A549 (cell line): ENCODE measurements at regions not wholly inside any gene's neighbourhood (a gene's known extent, or its start where the extent isn't known, plus 50 kb on each side); places are given as distances from the start of the nearest gene placed in this dataset.

Experiments
- ATAC-seq, 2 experiments: fragments of 200-7000 bp in 1 of 2; fragments of >200 bp in 1 of 2; cut with Nextera tagmentation in 1 of 2; cut with Tn5 transposase in 1 of 2; 3 replicates each; pipeline versions ENCODE4 v1.8.0 to v1.9.1; 2018 to 2020; ENCODE audit warnings: mild to moderate bottlenecking in 1 of 2, moderate library complexity in 1 of 2
- CTCF ChIA-PET: fragments of 300-600 bp; sonication (Branson Sonifier 250); formaldehyde crosslinking; extraction: SDS; loops from one replicate; lab custom pipeline; 2021; ENCODE audit warnings: antibody characterized with exemption, inconsistent platforms; lab: Yijun Ruan, JAX
- POLR2A ChIA-PET: fragments of 350-600 bp; formaldehyde crosslinking; extraction: SDS; loops from one replicate; lab custom pipeline; 2021; ENCODE audit warnings: antibody characterized with exemption, inconsistent platforms; lab: Yijun Ruan, JAX
- DNase-seq, 2 experiments: peaks; one replicate each; pipeline versions ENCODE4 v3.0.0 to v3.0.0-alpha.2; 2011 to 2016; ENCODE audit warnings: low read depth in 1 of 2, low spot score in 1 of 2
- FAIRE-seq: peaks from 2 replicates; lab custom pipeline; 2011; peaks lifted over from hg19 to GRCh38; lab: Jason Lieb, UNC
- H3K27ac ChIP-seq, 2 experiments: fragments of >200 bp; sonication (Bioruptor Twin); formaldehyde crosslinking; 3 replicates each; pipeline ENCODE4 v1.5.1; 2016 to 2017
- H3K4me1 ChIP-seq: fragments of >200 bp; sonication (Bioruptor Twin); formaldehyde crosslinking; 3 replicates; pipeline ENCODE4 v1.6.1; 2016
- H3K4me2 ChIP-seq: fragments of >200 bp; sonication (Bioruptor Twin); formaldehyde crosslinking; 3 replicates; pipeline ENCODE4 v1.6.1; 2016
- H3K4me3 ChIP-seq: fragments of >200 bp; sonication (Bioruptor Twin); formaldehyde crosslinking; 3 replicates; pipeline ENCODE4 v1.5.1; 2016
- H3K9me3 ChIP-seq: fragments of >200 bp; sonication (Bioruptor Twin); formaldehyde crosslinking; 3 replicates; pipeline ENCODE4 v1.6.1; 2016
- CBX2 ChIP-seq: fragments of 200-600 bp; sonication (generic); IDR thresholded peaks from 2 replicates; pipeline ENCODE4 v1.6.1; 2016; ENCODE audit warnings: low read depth, mild to moderate bottlenecking, borderline replicate concordance
- CEBPB ChIP-seq, 2 experiments: fragments of >200 bp in 1 of 2; sonication (Bioruptor Twin) in 1 of 2; formaldehyde crosslinking in 1 of 2; IDR thresholded peaks; 2 replicates each; pipeline ENCODE4 v1.6.1; 2012 to 2016
- CHD4 ChIP-seq: fragments of 200-600 bp; sonication (generic); IDR thresholded peaks from 2 replicates; pipeline ENCODE4 v1.6.1; 2016; ENCODE audit warnings: antibody characterized with exemption, mild to moderate bottlenecking, borderline replicate concordance
- EHF ChIP-seq: fragments of 250-450 bp; sonication (Bioruptor Pico); IDR thresholded peaks from 2 replicates; pipeline ENCODE4 v1.5.0; 2020; ENCODE audit warnings: mild to moderate bottlenecking
- EHMT2 ChIP-seq: fragments of 200-600 bp; sonication (generic); IDR thresholded peaks from 2 replicates; pipeline ENCODE4 v1.6.1; 2016; ENCODE audit warnings: antibody characterized with exemption, low read depth, mild to moderate bottlenecking, moderate library complexity
- FOSB ChIP-seq: fragments of 250-450 bp; sonication (Bioruptor Pico); IDR thresholded peaks from 2 replicates; pipeline ENCODE4 v1.5.0; 2020; ENCODE audit warnings: mild to moderate bottlenecking, moderate library complexity
- FOSL2 ChIP-seq, 2 experiments: fragments of 450-650 bp in 1 of 2; fragments of >200 bp in 1 of 2; sonication (Bioruptor Twin) in 1 of 2; formaldehyde crosslinking; IDR thresholded peaks; 2 replicates each; pipeline versions ENCODE4 v1.5.0 to v1.6.1; 2016 to 2020; ENCODE audit warnings: mild to moderate bottlenecking in 1 of 2, moderate library complexity in 1 of 2
- HOXA7 ChIP-seq: fragments of 250-450 bp; sonication (Bioruptor Pico); IDR thresholded peaks from 2 replicates; pipeline ENCODE4 v1.5.0; 2020; ENCODE audit warnings: mild to moderate bottlenecking, moderate library complexity
- JUNB ChIP-seq: fragments of >200 bp; sonication (Bioruptor Twin); formaldehyde crosslinking; IDR thresholded peaks from 2 replicates; pipeline ENCODE4 v1.6.1; 2016
- KDM1A ChIP-seq: fragments of 200-600 bp; sonication (generic); IDR thresholded peaks from 2 replicates; pipeline ENCODE4 v1.6.1; 2016; ENCODE audit warnings: low read depth, mild to moderate bottlenecking
- MAFK ChIP-seq: fragments of 450-650 bp; IDR thresholded peaks from 2 replicates; pipeline ENCODE4 v1.6.1; 2014; ENCODE audit not compliant: partially characterized antibody
- MAZ ChIP-seq: fragments of 150-350 bp; IDR thresholded peaks from 2 replicates; pipeline ENCODE4 v1.6.1; 2014; ENCODE audit warnings: antibody characterized with exemption, low read depth, low read length, borderline replicate concordance
- MYC ChIP-seq: IDR thresholded peaks from 2 replicates; pipeline ENCODE4 v1.6.1; 2012; ENCODE audit warnings: mild to moderate bottlenecking, inconsistent platforms, low read length, improper control_type of control experiment, borderline replicate concordance
- NPAS2 ChIP-seq: fragments of 250-450 bp; sonication (Bioruptor Pico); IDR thresholded peaks from 2 replicates; pipeline ENCODE4 v1.8.0; 2022; ENCODE audit warnings: mild to moderate bottlenecking, moderate library complexity, borderline replicate concordance
- NR3C1 ChIP-seq: fragments of >200 bp; sonication (Bioruptor Twin); formaldehyde crosslinking; IDR thresholded peaks from 3 replicates; pipeline ENCODE4 v1.6.1; 2017
- POLR2A ChIP-seq: IDR thresholded peaks from 2 replicates; pipeline ENCODE4 v1.6.1; 2012; ENCODE audit warnings: mild to moderate bottlenecking, low read length
- RCOR1 ChIP-seq: fragments of 150-350 bp; IDR thresholded peaks from 2 replicates; pipeline ENCODE4 v1.6.1; 2014; ENCODE audit warnings: antibody characterized with exemption, low read length, low read depth
- RFX5 ChIP-seq: fragments of 450-650 bp; IDR thresholded peaks from 2 replicates; pipeline ENCODE4 v1.7.1; 2014; ENCODE audit warnings: antibody characterized with exemption, mild to moderate bottlenecking, moderate library complexity
- RNF2 ChIP-seq: fragments of 200-600 bp; sonication (generic); IDR thresholded peaks from 2 replicates; pipeline ENCODE4 v1.6.1; 2016; ENCODE audit warnings: low read depth, mild to moderate bottlenecking, antibody characterized with exemption, moderate library complexity, borderline replicate concordance
- SREBF2 ChIP-seq: fragments of 450-650 bp; IDR thresholded peaks from 2 replicates; pipeline ENCODE4 v1.6.1; 2014; ENCODE audit warnings: mild to moderate bottlenecking, moderate library complexity
- TFCP2L1 ChIP-seq: fragments of 250-450 bp; sonication (Bioruptor Pico); IDR thresholded peaks from 2 replicates; pipeline ENCODE4 v1.5.0; 2021; ENCODE audit warnings: mild to moderate bottlenecking
- TP53 ChIP-seq: fragments of 250-450 bp; sonication (Bioruptor Pico); IDR thresholded peaks from 2 replicates; pipeline ENCODE4 v1.5.0; 2021; ENCODE audit warnings: mild to moderate bottlenecking, moderate library complexity
- ZC3H11A ChIP-seq: fragments of 450-650 bp; IDR thresholded peaks from 2 replicates; pipeline ENCODE4 v1.6.1; 2014; ENCODE audit warnings: antibody characterized with exemption, mild to moderate bottlenecking
- ZNF302 ChIP-seq: fragments of 250-450 bp; sonication (Bioruptor Pico); IDR thresholded peaks from 2 replicates; pipeline ENCODE4 v1.9.0; 2021; ENCODE audit warnings: inconsistent platforms, mild to moderate bottlenecking, moderate library complexity
- ZSCAN20 ChIP-seq: fragments of 250-450 bp; sonication (Bioruptor Pico); IDR thresholded peaks from 2 replicates; pipeline ENCODE4 v1.8.0; 2022; ENCODE audit warnings: mild to moderate bottlenecking, moderate library complexity
- WGBS: methylation state at CpG from one replicate; pipeline ENCODE4 v1.1.6; 2017; ENCODE audit errors: missing lambda C conversion rate; 5-methylcytosine and 5-hydroxymethylcytosine counted together
- TF ChIP-seq, protein P1 (sequence below): IDR thresholded peaks from 2 replicates; pipeline ENCODE4 v1.6.1; 2012
- TF ChIP-seq, protein P2 (sequence below): IDR thresholded peaks from 2 replicates; pipeline ENCODE4 v1.6.1; 2012
- TF ChIP-seq, protein P3 (sequence below): fragments of 150-350 bp; IDR thresholded peaks from 2 replicates; pipeline ENCODE4 v1.6.1; 2014; ENCODE audit warnings: low read depth, mild to moderate bottlenecking, low read length
- TF ChIP-seq, protein P4 (sequence below): fragments of 450-650 bp; IDR thresholded peaks from 2 replicates; pipeline ENCODE4 v1.6.1; 2014; ENCODE audit warnings: antibody characterized with exemption
- TF ChIP-seq, protein P5 (sequence below): fragments of >200 bp; sonication (Bioruptor Twin); formaldehyde crosslinking; IDR thresholded peaks from 2 replicates; pipeline ENCODE4 v1.6.1; 2016
- TF ChIP-seq, protein P6 (sequence below): fragments of 250-450 bp; sonication (Bioruptor Pico); IDR thresholded peaks from 2 replicates; pipeline ENCODE4 v1.5.0; 2021; ENCODE audit warnings: mild to moderate bottlenecking, moderate library complexity, borderline replicate concordance

DNA sequence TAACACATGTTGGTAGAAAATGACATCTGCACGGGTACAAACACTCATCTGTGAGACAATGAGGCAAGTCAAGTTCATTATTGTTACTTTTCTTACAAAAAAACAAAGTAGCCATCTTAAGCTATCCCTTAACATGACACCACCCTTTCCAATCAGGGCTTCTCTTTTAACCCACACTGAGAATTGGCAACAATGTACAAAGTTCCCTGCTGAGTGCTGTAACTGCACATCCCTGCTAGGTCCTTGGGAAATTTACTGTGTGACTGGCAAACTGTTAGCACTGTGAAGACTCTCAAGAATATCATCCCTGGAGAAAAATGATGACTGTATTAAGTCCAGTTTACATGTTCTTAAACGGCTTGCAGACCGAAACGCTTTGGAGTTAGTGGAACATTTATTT lies 185.8 kb upstream of the PLD5 start:
- no peaks in the 10 kb centered on the region for H3K9me3 ChIP-seq
- FAIRE-seq (no peak), ATAC-seq (no peak)

DNA sequence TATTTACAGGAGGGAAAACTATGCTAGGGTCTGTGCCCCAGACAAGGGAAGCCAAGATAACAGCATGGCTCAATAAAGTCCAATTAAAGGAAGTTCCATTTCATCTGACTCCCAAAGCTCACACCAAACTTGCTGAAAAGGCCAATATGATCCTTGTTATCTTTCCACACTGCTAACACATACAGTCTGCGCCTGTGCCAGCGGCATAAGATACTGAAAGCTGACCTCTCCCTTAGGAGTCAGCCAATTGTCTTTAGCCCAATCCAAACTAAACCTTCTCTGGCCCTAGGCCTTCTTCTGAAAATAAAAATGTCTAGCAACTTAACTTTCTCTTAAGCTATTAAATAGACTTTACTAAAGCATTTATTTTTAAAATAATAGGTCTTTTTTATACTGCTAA lies 179.0 kb upstream of the PLD5 start:
- no peak for TF ChIP-seq CEBPB (IDR thresholded peaks at IDR 0.05)
- TF ChIP-seq KDM1A: no peak
- no peak for TF ChIP-seq MAZ
- TF ChIP-seq JUNB: no peak
- TF ChIP-seq NR3C1: no peak
- TF ChIP-seq ZNF302: no peak
- no peak for TF ChIP-seq FOSB (CRISPR knock-in tag)
- WGBS: 94% methylated on average over 2 of the region's 2 CpGs
- Histone ChIP-seq H3K4me1 (no peaks in the 10 kb centered on the region), H3K4me2 (no peak overlapping the region), H3K27ac (no peak overlapping the region), H3K9me3 (no peaks in the 10 kb centered on the region), H3K4me3 (no peak overlapping the region)
- CTCF ChIA-PET: no interaction called here
- FAIRE-seq (no peak), ATAC-seq (no peak), DNase-seq (no peak)
- POLR2A ChIA-PET: no interaction called here

More for the DNA sequence above, 185.8 kb upstream of the PLD5 start:
- ChIA-PET POLR2A (no interaction called here), CTCF (no interaction called here)
- H3K4me3 ChIP-seq: no peak overlapping the region
- WGBS: 29% methylated on average over 4 of the region's 4 CpGs
- TF ChIP-seq EHF (CRISPR knock-in tag) (no peak), SREBF2 (no peak), RFX5 (no peak), HOXA7 (CRISPR knock-in tag) (no peak), TP53 (CRISPR knock-in tag) (no peak), KDM1A (no peak), FOSL2 (IDR thresholded peaks at IDR 0.05) (no peak), FOSL2 (CRISPR knock-in tag; IDR thresholded peaks at IDR 0.05) (no peak), ZSCAN20 (CRISPR knock-in tag) (no peak), MYC (no peak), CHD4 (no peak), ZC3H11A (no peak), CBX2 (no peak)
- TF ChIP-seq, protein P1, sequence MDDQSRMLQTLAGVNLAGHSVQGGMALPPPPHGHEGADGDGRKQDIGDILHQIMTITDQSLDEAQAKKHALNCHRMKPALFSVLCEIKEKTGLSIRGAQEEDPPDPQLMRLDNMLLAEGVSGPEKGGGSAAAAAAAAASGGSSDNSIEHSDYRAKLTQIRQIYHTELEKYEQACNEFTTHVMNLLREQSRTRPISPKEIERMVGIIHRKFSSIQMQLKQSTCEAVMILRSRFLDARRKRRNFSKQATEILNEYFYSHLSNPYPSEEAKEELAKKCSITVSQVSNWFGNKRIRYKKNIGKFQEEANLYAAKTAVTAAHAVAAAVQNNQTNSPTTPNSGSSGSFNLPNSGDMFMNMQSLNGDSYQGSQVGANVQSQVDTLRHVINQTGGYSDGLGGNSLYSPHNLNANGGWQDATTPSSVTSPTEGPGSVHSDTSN: no peak
- TF ChIP-seq, protein P2, sequence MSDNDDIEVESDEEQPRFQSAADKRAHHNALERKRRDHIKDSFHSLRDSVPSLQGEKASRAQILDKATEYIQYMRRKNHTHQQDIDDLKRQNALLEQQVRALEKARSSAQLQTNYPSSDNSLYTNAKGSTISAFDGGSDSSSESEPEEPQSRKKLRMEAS: no peak
- TF ChIP-seq, protein P3, sequence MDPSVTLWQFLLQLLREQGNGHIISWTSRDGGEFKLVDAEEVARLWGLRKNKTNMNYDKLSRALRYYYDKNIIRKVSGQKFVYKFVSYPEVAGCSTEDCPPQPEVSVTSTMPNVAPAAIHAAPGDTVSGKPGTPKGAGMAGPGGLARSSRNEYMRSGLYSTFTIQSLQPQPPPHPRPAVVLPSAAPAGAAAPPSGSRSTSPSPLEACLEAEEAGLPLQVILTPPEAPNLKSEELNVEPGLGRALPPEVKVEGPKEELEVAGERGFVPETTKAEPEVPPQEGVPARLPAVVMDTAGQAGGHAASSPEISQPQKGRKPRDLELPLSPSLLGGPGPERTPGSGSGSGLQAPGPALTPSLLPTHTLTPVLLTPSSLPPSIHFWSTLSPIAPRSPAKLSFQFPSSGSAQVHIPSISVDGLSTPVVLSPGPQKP: no peak
- no peak overlapping the region for H3K4me2 ChIP-seq
- no peak overlapping the region for H3K27ac ChIP-seq
- no peaks in the 10 kb centered on the region for H3K4me1 ChIP-seq
- no peak for DNase-seq

DNA sequence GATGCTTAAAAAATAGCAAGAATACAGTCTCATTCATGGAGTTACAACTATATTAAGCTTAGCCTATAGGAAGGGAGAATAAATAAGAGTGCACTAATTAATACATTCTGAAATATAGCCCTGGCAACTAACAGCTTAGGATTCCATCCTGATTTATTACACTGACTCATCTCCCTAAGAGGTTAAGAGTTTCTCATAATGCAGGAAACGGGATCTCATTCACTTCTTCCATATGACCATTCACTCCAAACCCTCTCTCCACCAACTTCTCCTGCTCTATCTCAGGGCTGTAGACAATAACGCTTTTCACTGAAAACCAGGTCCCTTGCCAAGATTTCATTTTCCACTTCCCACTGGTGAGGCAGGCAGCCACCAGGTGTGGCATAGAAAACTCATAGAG lies 168.5 kb upstream of the PLD5 start:
- no peak overlapping the region for H3K27ac ChIP-seq
- DNase-seq (no peak), ATAC-seq (no peak), FAIRE-seq (no peak)
- no peak overlapping the region for H3K4me3 ChIP-seq
- H3K9me3 ChIP-seq: no peaks in the 10 kb centered on the region
- no peaks in the 10 kb centered on the region for H3K4me1 ChIP-seq
- H3K4me2 ChIP-seq: no peak overlapping the region
- CTCF ChIA-PET: no interaction called here
- POLR2A ChIA-PET: no interaction called here
- 36% methylated on average over 2 of the region's 2 CpGs for WGBS
- TF ChIP-seq RCOR1 (no peak), JUNB (no peak), MAFK (no peak), TFCP2L1 (CRISPR knock-in tag) (no peak), POLR2A (no peak), MYC (no peak), RNF2 (no peak), FOSB (CRISPR knock-in tag) (no peak), CEBPB (IDR thresholded peaks at IDR 0.05) (no peak), CBX2 (no peak), EHMT2 (no peak), NPAS2 (CRISPR knock-in tag) (no peak), SREBF2 (no peak), HOXA7 (CRISPR knock-in tag) (no peak)
- TF ChIP-seq, protein P4, sequence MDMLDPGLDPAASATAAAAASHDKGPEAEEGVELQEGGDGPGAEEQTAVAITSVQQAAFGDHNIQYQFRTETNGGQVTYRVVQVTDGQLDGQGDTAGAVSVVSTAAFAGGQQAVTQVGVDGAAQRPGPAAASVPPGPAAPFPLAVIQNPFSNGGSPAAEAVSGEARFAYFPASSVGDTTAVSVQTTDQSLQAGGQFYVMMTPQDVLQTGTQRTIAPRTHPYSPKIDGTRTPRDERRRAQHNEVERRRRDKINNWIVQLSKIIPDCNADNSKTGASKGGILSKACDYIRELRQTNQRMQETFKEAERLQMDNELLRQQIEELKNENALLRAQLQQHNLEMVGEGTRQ: no peak
- TF ChIP-seq, protein P5, sequence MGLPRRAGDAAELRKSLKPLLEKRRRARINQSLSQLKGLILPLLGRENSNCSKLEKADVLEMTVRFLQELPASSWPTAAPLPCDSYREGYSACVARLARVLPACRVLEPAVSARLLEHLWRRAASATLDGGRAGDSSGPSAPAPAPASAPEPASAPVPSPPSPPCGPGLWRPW: no peak
- TF ChIP-seq, protein P6, sequence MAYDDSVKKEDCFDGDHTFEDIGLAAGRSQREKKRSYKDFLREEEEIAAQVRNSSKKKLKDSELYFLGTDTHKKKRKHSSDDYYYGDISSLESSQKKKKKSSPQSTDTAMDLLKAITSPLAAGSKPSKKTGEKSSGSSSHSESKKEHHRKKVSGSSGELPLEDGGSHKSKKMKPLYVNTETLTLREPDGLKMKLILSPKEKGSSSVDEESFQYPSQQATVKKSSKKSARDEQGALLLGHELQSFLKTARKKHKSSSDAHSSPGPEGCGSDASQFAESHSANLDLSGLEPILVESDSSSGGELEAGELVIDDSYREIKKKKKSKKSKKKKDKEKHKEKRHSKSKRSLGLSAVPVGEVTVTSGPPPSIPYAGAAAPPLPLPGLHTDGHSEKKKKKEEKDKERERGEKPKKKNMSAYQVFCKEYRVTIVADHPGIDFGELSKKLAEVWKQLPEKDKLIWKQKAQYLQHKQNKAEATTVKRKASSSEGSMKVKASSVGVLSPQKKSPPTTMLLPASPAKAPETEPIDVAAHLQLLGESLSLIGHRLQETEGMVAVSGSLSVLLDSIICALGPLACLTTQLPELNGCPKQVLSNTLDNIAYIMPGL (CRISPR knock-in tag): no peak
